H1 (cell line): ENCODE measurements at regions not wholly inside any gene's neighbourhood (a gene's known extent, or its start where the extent isn't known, plus 50 kb on each side); places are given as distances from the start of the nearest gene placed in this dataset.

Experiments used
- CEBPB ChIP-seq: IDR thresholded peaks from 2 replicates; pipeline ENCODE4 v1.6.1; 2012; ENCODE audit warnings: low read depth, low read length
- JUND ChIP-seq: IDR thresholded peaks from 2 replicates; pipeline ENCODE4 v1.6.1; 2011; ENCODE audit warnings: mild to moderate bottlenecking, improper control_type of control experiment, low read length
- TBP ChIP-seq: IDR thresholded peaks from 2 replicates; pipeline ENCODE4 v1.6.1; 2011; ENCODE audit warnings: low read depth, low read length, improper control_type of control experiment
- TF ChIP-seq, protein P1 (sequence below): IDR thresholded peaks from 2 replicates; pipeline ENCODE4 v1.6.1; 2012; ENCODE audit warnings: inconsistent platforms

DNA sequence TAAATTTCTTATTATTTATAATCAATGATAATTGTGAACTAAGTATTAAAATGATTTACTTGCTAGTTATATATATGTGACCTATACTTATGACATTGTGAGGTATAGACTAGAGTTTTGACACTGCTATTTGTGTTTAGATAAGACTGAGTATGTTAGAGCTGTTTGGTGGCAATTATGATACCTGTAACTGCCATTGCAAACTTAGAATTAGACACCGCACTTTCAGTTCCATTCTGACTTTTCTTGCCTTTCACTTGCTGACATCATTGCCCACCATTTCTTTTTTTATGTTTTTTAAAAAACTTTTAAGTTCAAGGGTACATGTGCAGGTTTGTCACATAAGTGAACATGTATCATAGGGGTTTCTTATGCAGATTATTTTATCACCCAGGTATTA lies 214.5 kb downstream of the MBL2 start (continued):
- no peak for TF ChIP-seq JUND
- TF ChIP-seq, protein P1, sequence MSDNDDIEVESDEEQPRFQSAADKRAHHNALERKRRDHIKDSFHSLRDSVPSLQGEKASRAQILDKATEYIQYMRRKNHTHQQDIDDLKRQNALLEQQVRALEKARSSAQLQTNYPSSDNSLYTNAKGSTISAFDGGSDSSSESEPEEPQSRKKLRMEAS = no peak
- TF ChIP-seq CEBPB = no peak
- TF ChIP-seq TBP = no peak
- TF ChIP-seq, all 59 proteins: peak for 0
